SK-N-SH (cell line): ENCODE measurements at regions not wholly inside any gene's neighbourhood (a gene's known extent, or its start where the extent isn't known, plus 50 kb on each side); places are given as distances from the start of the nearest gene placed in this dataset.

Source experiments
- CTCF ChIA-PET: fragments of 300-600, 350-600 bp; formaldehyde crosslinking; extraction: SDS; loops from one replicate; lab custom pipeline; 2021; lab: Yijun Ruan, JAX
- POLR2A ChIA-PET: fragments of 350-600 bp; sonication (Branson Sonifier 250); formaldehyde crosslinking; extraction: SDS; loops from one replicate; lab custom pipeline; 2020; ENCODE audit warnings: antibody characterized with exemption, inconsistent platforms; lab: Yijun Ruan, JAX
- DNase-seq: peaks from one replicate; pipeline ENCODE4 v3.0.0; 2012
- H2AFZ ChIP-seq: fragments of 200-600 bp; sonication (generic); 2 replicates; pipeline ENCODE4 v1.8.1; 2016; ENCODE audit warnings: antibody characterized with exemption, mild to moderate bottlenecking, low read depth
- H3F3A ChIP-seq: fragments of 200-600 bp; sonication (generic); replicated peaks from 2 replicates; pipeline ENCODE3; 2016; ENCODE audit warnings: antibody characterized with exemption, mild to moderate bottlenecking; ENCODE audit not compliant: insufficient read depth
- H3K27ac ChIP-seq, 2 experiments: fragments of 200-500 bp in 1 of 2; fragments of 200-600 bp in 1 of 2; sonication (Bioruptor generic) in 1 of 2; sonication (generic), shearing (Covaris generic) in 1 of 2; 2 replicates each; pipeline versions ENCODE4 v1.5.1 to v1.6.1; 2014 to 2016; ENCODE audit warnings: low read depth in 2 of 2, inconsistent platforms in 1 of 2, low read length in 1 of 2, mild to moderate bottlenecking in 1 of 2, mixed read lengths in 1 of 2
- H3K27me3 ChIP-seq: fragments of 200-600 bp; sonication (generic), shearing (Covaris generic); 2 replicates; pipeline ENCODE4 v1.6.1; 2016; ENCODE audit warnings: mixed run types; ENCODE audit not compliant: insufficient read depth
- H3K36me3 ChIP-seq, 2 experiments: fragments of 200-500 bp in 1 of 2; fragments of 200-600 bp in 1 of 2; sonication (Bioruptor generic) in 1 of 2; sonication (generic) in 1 of 2; replicated peaks in 1 of 2; 2 replicates each; pipeline versions ENCODE3 to v1.5.1; 2014 to 2016; ENCODE audit warnings: low read length in 1 of 2, mild to moderate bottlenecking in 1 of 2; ENCODE audit not compliant: insufficient read depth in 2 of 2, control insufficient read depth in 1 of 2
- H3K4me1 ChIP-seq, 2 experiments: fragments of 200-500 bp in 1 of 2; fragments of 200-600 bp in 1 of 2; sonication (Bioruptor generic) in 1 of 2; sonication (generic), shearing (Covaris generic) in 1 of 2; 2 replicates each; pipeline versions ENCODE4 v1.5.1 to v1.6.1; 2014 to 2016; ENCODE audit warnings: low read depth in 1 of 2, low read length in 1 of 2, mixed run types in 1 of 2; ENCODE audit not compliant: insufficient read depth in 2 of 2, control insufficient read depth in 1 of 2
- H3K4me2 ChIP-seq: fragments of 200-600 bp; sonication (generic), shearing (Covaris generic); 2 replicates; pipeline ENCODE4 v1.6.1; 2017; ENCODE audit warnings: mixed run types
- H3K4me3 ChIP-seq, 2 experiments: fragments of 200-500 bp in 1 of 2; fragments of 200-600 bp in 1 of 2; sonication (Bioruptor generic) in 1 of 2; sonication (generic), shearing (Covaris generic) in 1 of 2; 2 replicates each; pipeline versions ENCODE4 v1.5.1 to v1.8.1; 2014 to 2016; ENCODE audit warnings: low read depth in 2 of 2, inconsistent platforms in 1 of 2, low read length in 1 of 2, mild to moderate bottlenecking in 1 of 2, mixed read lengths in 1 of 2, moderate library complexity in 1 of 2
- H3K79me2 ChIP-seq: fragments of 200-600 bp; sonication (generic); 2 replicates; pipeline ENCODE4 v1.8.1; 2017; ENCODE audit warnings: mild to moderate bottlenecking; ENCODE audit not compliant: insufficient read depth
- H3K9ac ChIP-seq: fragments of 200-600 bp; sonication (generic); 2 replicates; pipeline ENCODE4 v1.6.1; 2017; ENCODE audit warnings: mixed run types
- H3K9me2 ChIP-seq: fragments of 200-600 bp; sonication (generic); 2 replicates; pipeline ENCODE4 v1.6.1; 2017; ENCODE audit warnings: mixed run types
- H3K9me3 ChIP-seq: fragments of 200-600 bp; sonication (generic); 2 replicates; pipeline ENCODE4 v1.6.1; 2017; ENCODE audit warnings: mixed run types, mild to moderate bottlenecking, moderate library complexity
- H4K20me1 ChIP-seq: fragments of 200-600 bp; sonication (generic); 2 replicates; pipeline ENCODE4 v1.6.1; 2017; ENCODE audit warnings: mild to moderate bottlenecking, mixed run types; ENCODE audit not compliant: insufficient read depth
- CHD2 ChIP-seq: fragments of 150-350 bp; IDR thresholded peaks from 2 replicates; pipeline ENCODE4 v1.6.1; 2018; ENCODE audit warnings: low read length; ENCODE audit not compliant: partially characterized antibody
- EP300 ChIP-seq, 2 experiments: IDR thresholded peaks; 2 replicates each; pipeline versions ENCODE4 v1.4.0 to v1.6.1; 2012; ENCODE audit warnings: borderline replicate concordance in 1 of 2, low read depth in 1 of 2, low read length in 1 of 2
- EZH2phosphoT487 ChIP-seq: fragments of 200-600 bp; sonication (generic); IDR thresholded peaks from 2 replicates; pipeline ENCODE4 v1.6.1; 2017; ENCODE audit warnings: low read depth, mixed run types, mild to moderate bottlenecking, antibody characterized with exemption, moderate library complexity, borderline replicate concordance
- FOXJ3 ChIP-seq: sonication (generic); formaldehyde crosslinking; IDR thresholded peaks from 2 replicates; pipeline ENCODE4 v1.5.1; 2020; ENCODE audit warnings: mild to moderate bottlenecking, missing genetic modification reagents
- GABPA ChIP-seq: IDR thresholded peaks from 2 replicates; pipeline ENCODE4 v1.4.0; 2012; ENCODE audit warnings: low read depth, mild to moderate bottlenecking
- GATA2 ChIP-seq: sonication (generic); formaldehyde crosslinking; IDR thresholded peaks from 2 replicates; pipeline ENCODE4 v1.5.0; 2020; ENCODE audit warnings: mild to moderate bottlenecking, missing genetic modification reagents
- MEF2A ChIP-seq: IDR thresholded peaks from 2 replicates; pipeline ENCODE4 v1.4.0; 2012; ENCODE audit warnings: low read depth, borderline replicate concordance
- MXI1 ChIP-seq: IDR thresholded peaks from 2 replicates; pipeline ENCODE4 v1.6.1; 2012; ENCODE audit warnings: mild to moderate bottlenecking, low read depth, low read length, improper control_type of control experiment
- NFIC ChIP-seq: IDR thresholded peaks from 2 replicates; pipeline ENCODE4 v1.4.0; 2012; ENCODE audit warnings: borderline replicate concordance
- POLR2AphosphoS5 ChIP-seq: IDR thresholded peaks from 2 replicates; pipeline ENCODE4 v1.6.1; 2012; ENCODE audit warnings: low read depth, low read length
- RAD21 ChIP-seq: IDR thresholded peaks from 2 replicates; pipeline ENCODE4 v1.6.1; 2012; ENCODE audit warnings: mild to moderate bottlenecking, low read length
- RCOR1 ChIP-seq: fragments of 150-350 bp; IDR thresholded peaks from 2 replicates; pipeline ENCODE4 v1.6.1; 2017; ENCODE audit warnings: antibody characterized with exemption, low read length
- RFX5 ChIP-seq: IDR thresholded peaks from 2 replicates; pipeline ENCODE4 v1.6.1; 2012; ENCODE audit warnings: mild to moderate bottlenecking, improper control_type of control experiment, low read length
- RXRA ChIP-seq: IDR thresholded peaks from 2 replicates; pipeline ENCODE4 v1.4.0; 2012; ENCODE audit warnings: low read depth, mild to moderate bottlenecking, borderline replicate concordance
- SIN3A ChIP-seq: IDR thresholded peaks from 2 replicates; pipeline ENCODE4 v1.6.1; 2012; ENCODE audit warnings: low read depth, mild to moderate bottlenecking, low read length, moderate library complexity, borderline replicate concordance
- TCF12 ChIP-seq: IDR thresholded peaks from 2 replicates; pipeline ENCODE4 v1.4.0; 2012
- TEAD4 ChIP-seq: IDR thresholded peaks from 2 replicates; pipeline ENCODE4 v1.4.0; 2012; ENCODE audit warnings: mild to moderate bottlenecking, borderline replicate concordance; ENCODE audit not compliant: insufficient read depth
- WGBS: methylation state at CpG from one replicate; pipeline ENCODE4 v1.1.6; 2017; ENCODE audit warnings: low lambda C conversion rate; 5-methylcytosine and 5-hydroxymethylcytosine counted together
- TF ChIP-seq, protein P1 (sequence below): fragments of 150-350 bp; IDR thresholded peaks from 2 replicates; pipeline ENCODE4 v1.6.1; 2017; ENCODE audit warnings: antibody characterized with exemption, low read length, low read depth, borderline replicate concordance
- TF ChIP-seq, protein P2 (sequence below): fragments of 200-600 bp; sonication (generic); IDR thresholded peaks from 2 replicates; pipeline ENCODE4 v1.6.1; 2017; ENCODE audit warnings: antibody characterized with exemption, mild to moderate bottlenecking, moderate library complexity
- TF ChIP-seq, protein P3 (sequence below): fragments of 150-350 bp; IDR thresholded peaks from 2 replicates; pipeline ENCODE4 v1.6.1; 2016; ENCODE audit warnings: mild to moderate bottlenecking, low read depth, low read length

DNA sequence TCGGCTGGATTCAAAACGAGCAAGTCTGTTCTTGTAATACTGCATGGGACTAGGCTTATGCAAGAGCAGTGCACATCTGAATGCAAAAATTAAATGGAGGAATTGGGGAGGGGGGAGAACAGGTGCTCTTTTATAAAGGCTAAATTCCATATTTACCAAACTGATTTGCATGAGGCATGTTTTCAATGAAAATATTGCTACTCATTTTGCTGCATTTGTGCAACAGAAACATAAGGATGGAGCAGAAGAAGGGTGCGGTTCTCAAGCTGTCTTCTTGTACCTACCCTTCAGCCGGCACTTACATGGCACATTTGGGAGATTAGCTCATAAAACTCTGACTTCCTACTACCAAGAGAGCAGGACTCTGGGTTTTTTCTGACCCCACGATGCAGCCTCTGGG, 256.4 kb downstream of the CDCA7 start (continued):
- TF ChIP-seq, protein P1, sequence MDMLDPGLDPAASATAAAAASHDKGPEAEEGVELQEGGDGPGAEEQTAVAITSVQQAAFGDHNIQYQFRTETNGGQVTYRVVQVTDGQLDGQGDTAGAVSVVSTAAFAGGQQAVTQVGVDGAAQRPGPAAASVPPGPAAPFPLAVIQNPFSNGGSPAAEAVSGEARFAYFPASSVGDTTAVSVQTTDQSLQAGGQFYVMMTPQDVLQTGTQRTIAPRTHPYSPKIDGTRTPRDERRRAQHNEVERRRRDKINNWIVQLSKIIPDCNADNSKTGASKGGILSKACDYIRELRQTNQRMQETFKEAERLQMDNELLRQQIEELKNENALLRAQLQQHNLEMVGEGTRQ, result no peak
- TF ChIP-seq EZH2phosphoT487 (no peak), GABPA (no peak)
- TF ChIP-seq, all 33 proteins: peak for 0

DNA sequence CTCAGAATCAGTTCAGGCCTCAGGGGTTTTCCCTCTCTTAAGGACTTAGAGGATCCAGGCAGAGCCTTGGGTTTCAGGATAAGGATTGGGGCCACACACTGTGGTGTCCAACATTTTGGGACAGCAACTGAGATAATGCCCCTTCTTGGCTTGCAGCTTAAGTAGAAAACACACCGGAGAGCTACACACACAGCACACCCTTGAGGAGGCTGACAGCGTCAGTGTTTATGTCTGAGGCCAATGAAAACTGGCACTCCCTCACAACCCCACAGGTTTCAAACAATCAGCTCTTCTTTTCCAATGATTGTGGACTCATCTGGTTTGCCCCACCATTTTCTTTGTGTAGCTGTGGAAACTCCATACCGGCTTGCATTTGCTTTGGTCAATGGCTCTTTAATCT, 257.7 kb downstream of the CDCA7 start:
- no peaks in the 10 kb centered on the region for H3K9me3 ChIP-seq
- no peaks in the 10 kb centered on the region for H3K27me3 ChIP-seq
- no peaks in the 10 kb centered on the region for H3K79me2 ChIP-seq
- no peak overlapping the region for H3K27ac ChIP-seq
- no peaks in the 10 kb centered on the region for H3K4me1 ChIP-seq
- no peak overlapping the region for H3K4me3 ChIP-seq
- POLR2A ChIA-PET, result no interaction called here
- TF ChIP-seq EZH2phosphoT487 (no peak), POLR2AphosphoS5 (no peak), MXI1 (no peak), RCOR1 (no peak), RAD21 (no peak), SIN3A (no peak), GATA2 (no peak), EP300 (IDR thresholded peaks at IDR 0.05; ENCODE audit: borderline replicate concordance in 1 of 2, low read depth in 1 of 2, low read length in 1 of 2) (no peak), NFIC (no peak), RFX5 (no peak), RXRA (no peak), TCF12 (no peak), FOXJ3 (CRISPR knock-in tag) (no peak), CHD2 (no peak), MEF2A (no peak), TEAD4 (no peak)
- TF ChIP-seq, protein P2, sequence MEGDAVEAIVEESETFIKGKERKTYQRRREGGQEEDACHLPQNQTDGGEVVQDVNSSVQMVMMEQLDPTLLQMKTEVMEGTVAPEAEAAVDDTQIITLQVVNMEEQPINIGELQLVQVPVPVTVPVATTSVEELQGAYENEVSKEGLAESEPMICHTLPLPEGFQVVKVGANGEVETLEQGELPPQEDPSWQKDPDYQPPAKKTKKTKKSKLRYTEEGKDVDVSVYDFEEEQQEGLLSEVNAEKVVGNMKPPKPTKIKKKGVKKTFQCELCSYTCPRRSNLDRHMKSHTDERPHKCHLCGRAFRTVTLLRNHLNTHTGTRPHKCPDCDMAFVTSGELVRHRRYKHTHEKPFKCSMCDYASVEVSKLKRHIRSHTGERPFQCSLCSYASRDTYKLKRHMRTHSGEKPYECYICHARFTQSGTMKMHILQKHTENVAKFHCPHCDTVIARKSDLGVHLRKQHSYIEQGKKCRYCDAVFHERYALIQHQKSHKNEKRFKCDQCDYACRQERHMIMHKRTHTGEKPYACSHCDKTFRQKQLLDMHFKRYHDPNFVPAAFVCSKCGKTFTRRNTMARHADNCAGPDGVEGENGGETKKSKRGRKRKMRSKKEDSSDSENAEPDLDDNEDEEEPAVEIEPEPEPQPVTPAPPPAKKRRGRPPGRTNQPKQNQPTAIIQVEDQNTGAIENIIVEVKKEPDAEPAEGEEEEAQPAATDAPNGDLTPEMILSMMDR, result no peak
- TF ChIP-seq, protein P3, sequence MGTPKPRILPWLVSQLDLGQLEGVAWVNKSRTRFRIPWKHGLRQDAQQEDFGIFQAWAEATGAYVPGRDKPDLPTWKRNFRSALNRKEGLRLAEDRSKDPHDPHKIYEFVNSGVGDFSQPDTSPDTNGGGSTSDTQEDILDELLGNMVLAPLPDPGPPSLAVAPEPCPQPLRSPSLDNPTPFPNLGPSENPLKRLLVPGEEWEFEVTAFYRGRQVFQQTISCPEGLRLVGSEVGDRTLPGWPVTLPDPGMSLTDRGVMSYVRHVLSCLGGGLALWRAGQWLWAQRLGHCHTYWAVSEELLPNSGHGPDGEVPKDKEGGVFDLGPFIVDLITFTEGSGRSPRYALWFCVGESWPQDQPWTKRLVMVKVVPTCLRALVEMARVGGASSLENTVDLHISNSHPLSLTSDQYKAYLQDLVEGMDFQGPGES, result no peak
- no peak overlapping the region for H3K4me2 ChIP-seq
- H3K9ac ChIP-seq, result no peak overlapping the region
- WGBS, result 94% methylated on average over 3 of the region's 3 CpGs
- CTCF ChIA-PET, result interaction anchor here (1.0 to 1.3 kb wide), 3 partner anchors 12 to 806 kb away, joined by 3 to 4 read pairs (median 3); no protein-coding TSS in a partner anchor
- H3F3A ChIP-seq, result no peaks in the 10 kb centered on the region
- no peaks in the 10 kb centered on the region for H3K36me3 ChIP-seq
- H2AFZ ChIP-seq, result no peak overlapping the region
- H4K20me1 ChIP-seq, result no peaks in the 10 kb centered on the region
- no peaks in the 10 kb centered on the region for H3K9me2 ChIP-seq
- no peak for DNase-seq
